ENCODE measurements at regions not wholly inside any gene's neighbourhood (a gene's known extent, or its start where the extent isn't known, plus 50 kb on each side); places are given as distances from the start of the nearest gene placed in this dataset.
"Not testable (repeated sequence)": the region's sequence is repeated elsewhere in the genome, so short reads cannot be mapped to it uniquely, and the experiment has no call there.

DNA sequence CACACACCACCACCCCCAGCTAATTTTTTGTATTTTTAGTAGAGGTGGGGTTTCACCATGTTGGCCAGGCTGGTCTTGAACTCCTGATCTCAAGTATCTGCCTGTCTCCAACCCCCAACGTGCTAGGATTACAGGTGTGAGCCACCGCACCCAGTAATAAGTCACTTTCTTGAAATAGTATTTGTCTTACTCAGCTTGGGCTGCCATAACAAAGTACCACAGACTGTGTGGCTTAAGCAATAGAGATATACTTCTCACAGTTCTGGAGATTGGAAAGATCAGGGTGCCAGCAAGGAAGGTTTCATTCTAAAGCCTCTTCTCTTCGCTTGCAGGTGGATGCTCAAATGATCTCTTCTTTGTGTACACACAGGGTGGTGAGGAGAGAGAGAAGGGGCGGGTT is 99.8 kb downstream of the ARRDC3 start:
- no peak for DNase-seq

DNA sequence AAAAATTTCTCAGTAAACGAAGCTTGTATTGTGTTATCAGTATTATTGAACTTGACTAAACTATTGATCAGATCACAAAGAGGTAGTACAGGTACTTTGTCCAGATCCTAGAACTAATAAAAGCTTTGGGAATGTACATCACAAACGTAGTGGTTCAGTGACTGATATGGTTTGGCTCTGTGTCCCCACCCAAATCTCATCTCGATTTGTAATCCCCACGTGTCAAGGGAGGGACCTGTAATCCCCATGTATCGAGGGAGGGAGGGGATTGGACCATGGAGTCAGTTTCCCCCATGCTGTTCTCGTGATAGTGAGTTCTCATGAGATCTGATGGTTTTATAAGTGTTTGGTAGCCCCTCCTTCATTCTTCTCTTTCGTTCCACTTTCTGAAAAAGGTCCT is 100.9 kb downstream of the ARRDC3 start:
- DNase-seq, result no peak

DNA sequence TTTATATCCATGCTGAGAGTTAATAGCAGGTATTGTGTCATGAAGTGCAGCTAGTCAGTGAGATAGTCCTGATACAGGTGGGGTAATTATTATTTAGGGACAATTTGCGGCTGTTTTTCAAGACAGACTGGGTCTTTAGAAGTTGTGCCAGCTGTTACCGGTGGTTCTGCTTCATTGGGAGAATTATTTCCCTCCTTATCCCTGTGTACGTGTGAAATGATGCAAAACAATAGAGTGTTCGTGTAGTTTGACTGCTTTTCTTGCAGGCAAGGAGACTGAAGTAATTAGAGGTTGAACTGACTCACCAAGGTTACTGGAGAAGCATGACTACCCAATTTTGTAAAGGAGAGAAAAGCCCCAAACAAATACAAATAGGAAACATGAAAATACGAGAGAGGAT is 101.7 kb downstream of the ARRDC3 start:
- DNase-seq, result no peak

DNA sequence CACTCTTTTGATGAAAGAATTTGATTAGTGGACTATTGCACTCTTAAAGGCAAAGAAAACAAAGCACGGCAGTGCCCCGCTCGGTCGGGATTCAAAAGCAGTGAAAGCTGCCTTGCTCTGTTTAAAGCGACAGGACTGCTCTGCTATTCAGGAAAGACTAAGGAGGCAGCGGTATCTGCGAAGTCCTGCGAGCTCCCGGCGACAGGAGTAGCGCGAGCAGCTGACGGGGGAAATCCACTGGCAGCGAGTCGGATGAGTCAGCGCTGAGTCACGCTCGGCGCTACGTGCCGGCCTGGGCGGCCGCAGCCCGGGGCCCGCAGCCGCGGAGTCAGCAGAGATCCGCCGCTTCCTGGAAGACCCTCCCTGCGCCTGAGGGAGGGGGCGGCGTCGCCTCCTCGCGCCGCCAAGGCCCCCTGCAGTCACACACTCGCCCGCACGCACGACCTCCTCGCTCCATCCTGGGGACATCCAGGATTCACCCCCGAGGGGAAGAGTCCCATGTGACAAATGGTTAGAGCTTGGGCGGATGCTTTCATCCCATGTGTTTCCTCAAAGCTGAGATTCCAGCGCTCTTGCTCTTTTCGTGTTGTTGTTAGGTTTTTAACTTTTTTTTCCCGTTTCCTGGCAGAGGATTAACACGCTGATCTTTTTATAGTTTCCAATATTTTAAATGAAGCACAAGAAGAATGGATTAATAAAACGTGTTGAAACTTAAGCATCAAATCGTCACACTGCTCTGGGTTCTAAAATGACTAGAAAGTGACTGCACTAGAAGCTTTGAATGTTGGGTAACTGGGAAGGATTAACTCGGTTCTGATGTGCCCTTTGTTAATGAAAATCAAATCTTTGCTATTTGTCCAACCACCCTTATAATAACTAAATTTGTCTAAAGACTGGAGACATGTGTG is 102.5 kb downstream of the ARRDC3 start:
- peak; percentile 91 for DNase-seq

DNA sequence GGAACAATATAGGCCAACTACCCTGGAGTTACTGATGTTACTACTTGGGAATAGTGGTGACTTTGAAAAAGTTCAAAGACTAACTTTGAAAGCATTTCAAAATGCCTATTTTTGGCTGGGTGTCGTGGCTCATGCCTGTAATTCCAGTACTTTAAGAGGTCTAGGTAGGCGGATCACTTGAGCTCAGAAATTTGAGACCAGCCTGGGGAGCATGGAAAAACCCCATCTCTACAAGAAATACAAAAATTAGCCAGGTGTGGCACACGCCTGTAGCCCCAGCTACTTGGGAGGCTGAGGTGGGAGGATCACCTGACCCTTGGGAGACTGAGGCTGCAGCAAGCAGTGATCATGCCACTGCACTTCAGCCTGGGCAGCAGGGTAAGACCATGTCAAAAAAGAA is 105.3 kb downstream of the ARRDC3 start:
- DNase-seq, result no peak

DNA sequence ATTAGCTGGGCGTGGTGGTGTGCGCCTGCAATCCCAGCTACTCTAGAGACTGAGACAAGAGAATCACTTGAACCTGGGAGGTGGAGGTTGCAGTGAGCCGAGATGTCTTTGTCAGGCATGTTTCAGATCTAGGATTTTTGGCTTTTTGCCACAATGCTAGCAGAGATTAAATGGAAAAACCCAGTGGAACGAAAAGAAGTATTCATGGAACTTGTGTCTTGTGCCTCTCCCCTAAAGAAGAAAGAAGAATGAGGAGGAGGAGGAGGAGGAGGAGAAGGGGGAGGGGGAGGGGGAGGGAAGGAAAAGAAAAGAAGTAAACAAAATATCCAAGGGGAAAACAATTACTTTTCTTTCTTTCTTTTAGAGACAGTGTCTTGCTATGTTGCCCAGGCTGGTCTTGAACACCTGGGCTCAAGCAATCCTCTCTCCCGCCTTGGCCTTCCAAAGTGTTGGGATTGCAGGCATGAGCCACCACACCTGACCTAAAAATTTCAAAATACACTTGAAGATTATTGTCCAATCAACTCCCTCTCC is 106.0 kb downstream of the ARRDC3 start:
- no peak for DNase-seq

DNA sequence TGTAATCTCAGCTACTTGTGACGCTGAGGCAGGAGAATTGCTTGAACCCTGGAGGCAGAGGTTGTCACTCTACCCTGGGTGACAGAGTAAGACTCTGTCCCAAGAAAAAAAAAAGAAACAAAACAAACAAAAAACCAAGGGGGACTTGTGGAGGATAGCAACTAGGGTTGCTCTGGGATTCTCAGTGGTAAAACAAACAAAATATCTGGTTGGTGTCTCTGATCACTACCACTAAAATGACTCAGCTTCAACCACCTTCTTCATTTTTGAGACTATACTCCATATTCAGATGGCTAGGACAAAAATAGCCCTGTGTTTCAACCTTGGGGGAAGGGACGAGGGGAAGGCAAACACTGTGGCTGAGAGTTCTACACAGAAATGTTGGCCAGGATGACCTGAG is 110.3 kb downstream of the ARRDC3 start:
- no peak for DNase-seq

DNA sequence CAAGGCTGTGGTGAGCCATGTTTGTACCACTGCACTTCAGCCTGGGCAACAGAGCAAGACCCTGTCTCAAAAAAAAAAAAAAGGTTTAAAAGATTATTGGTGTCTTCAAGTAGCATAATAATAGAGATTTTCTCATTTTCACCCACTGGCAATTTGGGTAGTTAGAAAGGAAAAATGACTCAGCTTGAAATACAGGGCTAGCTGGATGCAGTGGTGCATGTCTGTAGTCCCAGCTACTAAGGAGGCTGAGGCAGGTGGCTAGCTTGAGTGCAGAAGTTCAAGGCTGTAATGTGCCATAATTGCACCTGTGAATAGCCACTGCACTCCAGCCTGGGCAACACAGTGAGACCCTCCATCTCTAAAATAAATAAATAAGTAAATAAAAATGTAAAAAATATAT is 111.1 kb downstream of the ARRDC3 start:
- DNase-seq, result no peak

DNA sequence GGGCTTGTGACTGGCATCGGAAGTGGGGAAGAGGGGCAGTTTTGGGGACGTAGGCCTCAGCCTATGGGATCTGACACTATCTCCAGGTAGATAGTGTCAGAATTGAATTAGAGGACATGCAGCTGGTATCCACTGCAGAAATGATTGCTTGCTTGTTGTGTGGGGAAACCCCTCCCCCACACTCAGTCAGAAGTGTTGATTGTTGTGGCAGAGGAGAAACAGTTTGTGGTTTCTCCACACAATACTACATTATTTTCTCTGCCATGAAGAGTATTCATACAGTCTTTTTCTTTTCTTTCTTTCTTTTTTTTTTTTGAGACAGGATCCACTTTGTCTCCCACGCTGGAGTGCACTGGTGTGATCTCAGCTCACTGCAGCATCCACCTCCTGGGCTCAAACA is 113.9 kb downstream of the ARRDC3 start:
- no peak for DNase-seq

DNA sequence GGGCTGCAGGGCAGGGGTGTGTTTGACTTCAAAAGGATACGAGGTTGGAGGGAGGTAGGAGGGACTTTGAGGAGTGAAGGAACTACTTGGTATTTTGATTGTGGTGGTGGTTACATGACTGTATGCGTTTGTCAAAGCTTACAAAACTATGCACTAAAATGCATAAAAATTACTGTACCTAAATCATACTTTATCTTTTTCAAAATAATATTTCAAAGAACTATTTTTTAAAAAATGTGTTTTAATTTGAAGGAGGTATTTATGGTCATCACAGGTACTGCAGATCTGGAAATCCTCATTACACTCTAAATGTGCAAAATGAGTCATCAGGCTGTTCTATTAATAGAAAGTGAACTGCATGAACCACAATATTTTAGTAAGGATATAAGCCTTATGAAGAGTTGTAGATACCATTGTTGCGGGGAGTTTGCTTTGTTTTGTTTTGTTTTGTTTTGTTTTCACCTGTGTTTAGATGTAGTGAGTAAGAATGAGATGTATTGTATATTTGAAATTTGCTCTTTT is 116.9 kb downstream of the ARRDC3 start:
- peak; percentile 65 for DNase-seq

DNA sequence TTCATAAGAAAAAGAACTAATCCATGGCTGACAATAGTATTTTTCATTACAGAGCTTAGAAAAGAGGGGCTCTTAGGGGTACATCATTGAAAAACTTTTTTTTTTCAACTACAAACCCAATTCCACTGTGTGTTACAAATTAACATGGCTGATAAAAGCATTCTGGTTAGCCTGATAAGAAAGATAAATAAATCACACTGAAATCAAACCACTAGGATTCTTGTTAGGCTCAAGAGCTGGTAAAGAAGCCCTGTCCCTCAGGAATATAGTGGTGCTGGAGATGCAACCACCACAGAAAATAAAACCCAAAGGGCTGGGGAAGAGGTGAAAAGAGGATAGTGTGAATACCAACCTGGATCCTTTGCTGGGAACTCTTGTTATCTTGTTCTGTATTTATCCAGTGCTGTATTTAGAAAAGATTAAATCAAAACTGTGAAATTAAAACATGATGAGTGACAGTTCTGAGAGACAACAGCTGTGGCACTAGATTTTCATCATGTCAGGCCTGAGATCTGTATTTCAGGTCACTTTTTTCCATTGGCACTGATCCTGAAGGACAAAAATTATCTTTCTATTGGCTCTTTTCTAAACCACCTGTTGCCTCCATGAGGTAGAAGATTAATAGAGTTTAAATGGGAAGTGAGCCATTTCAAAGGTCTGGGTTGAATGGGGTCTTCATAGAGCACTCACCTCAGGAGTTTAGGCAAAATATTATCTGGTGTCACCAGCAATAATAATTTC is 118.6 kb downstream of the ARRDC3 start:
- no peak for DNase-seq

DNA sequence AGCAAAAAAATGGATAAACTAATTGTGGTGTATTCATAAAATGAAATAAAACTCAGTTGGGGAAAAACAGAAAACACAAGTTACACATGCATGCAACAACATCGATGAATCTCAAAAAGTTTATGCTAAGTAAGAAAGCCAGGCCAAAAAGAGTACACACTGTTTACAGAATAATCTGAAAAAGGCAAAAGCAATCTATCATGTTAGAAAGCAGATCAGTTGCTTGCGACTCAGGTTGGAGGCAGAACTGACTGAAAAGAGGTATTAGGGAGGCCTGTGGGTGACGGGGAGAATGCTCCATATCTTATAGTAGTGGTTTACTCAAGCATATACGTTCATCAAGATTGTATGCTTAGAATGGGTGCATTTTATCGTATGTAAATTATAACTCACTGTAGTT is 119.2 kb downstream of the ARRDC3 start:
- DNase-seq, result no peak

DNA sequence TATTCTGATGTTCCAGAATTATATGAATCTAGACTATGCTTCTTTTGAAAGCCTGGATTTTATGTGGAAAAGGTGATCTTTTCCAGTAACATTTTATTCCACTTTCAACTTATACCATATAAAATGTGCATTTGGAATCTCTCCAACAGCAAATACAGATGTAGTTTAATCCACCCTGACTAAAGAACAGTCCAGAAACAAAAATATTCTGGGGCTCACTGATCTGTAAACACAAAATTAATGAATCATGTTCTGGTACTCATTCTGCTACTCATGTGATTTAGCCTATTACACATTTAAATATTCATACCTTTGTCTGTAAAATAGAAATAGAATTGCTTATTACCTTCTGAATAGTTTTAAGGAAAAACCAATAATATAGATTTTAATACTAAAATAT is 125.8 kb downstream of the ARRDC3 start:
- no peak for DNase-seq

DNA sequence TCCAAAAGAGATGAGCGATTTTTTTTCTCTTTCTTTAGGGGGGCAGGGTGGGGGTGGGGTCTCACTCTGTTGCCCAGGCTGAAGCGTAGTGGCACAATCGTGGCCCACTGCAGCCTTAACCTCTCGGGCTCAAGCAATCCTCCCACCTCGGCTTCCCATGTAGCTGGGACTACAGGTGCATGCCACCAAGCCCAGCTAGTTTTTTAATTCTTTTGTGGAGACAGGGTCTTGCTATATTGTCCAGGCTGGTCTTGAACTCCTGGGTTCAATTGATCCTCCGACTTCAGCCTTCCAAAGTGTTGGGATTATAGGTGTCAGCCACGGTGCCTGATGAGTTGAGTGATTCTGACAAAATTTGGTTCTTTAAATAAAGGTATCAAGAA is 127.0 kb downstream of the ARRDC3 start:
- DNase-seq, result no peak

DNA sequence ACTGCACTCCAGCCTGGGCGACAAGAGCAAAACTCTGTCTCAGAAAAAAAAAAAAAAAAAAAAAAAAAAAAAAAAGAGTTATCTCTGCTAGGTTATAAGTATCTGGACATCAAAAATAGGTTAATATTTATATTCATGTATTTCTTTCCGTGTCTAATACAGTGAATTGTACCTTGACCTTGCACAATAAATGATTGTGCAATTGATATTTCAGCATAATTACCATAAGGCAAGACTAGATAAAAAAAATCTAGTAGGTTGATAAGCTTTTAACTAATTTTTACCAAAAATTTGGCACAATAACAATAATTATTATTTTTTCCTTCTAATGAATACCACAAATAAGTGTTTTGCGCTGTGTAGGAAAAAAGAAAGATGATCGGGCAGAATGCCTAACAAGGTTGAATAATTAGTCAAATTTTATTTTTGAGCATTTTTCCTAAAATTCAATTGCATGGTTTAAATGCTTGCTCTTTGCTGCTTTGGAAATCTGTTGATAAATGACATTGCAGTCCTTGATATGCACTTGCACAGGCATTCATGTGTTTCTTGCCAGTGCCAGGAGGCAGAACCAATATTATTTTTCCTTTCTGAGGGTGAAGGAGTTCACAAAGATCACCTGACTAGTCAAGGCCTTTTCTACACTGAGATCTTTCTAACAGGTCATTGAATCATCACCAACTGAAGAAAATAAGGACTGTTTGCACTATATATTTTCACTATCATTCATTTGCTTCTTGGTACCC is 127.5 kb downstream of the ARRDC3 start:
- peak; percentile 29 for DNase-seq

DNA sequence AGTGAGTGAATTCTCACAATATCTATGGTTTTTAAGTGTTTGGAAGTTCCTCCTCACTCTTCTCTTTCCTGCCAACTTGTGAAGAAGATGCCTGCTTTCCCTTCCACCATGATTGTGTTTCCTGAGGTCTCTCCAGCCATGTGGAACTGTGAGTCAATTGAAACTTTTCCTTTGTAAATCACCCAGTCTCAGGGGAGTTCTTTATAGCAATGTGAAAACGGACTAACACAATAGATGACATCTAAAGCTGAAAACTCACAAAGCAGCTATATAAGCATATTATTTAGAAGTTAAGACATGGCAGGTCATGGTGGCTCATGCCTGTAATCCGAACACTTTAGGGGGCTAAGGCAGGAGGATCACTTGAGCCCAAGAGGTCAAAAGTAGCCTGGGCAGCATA is 130.2 kb downstream of the ARRDC3 start:
- DNase-seq, result no peak

DNA sequence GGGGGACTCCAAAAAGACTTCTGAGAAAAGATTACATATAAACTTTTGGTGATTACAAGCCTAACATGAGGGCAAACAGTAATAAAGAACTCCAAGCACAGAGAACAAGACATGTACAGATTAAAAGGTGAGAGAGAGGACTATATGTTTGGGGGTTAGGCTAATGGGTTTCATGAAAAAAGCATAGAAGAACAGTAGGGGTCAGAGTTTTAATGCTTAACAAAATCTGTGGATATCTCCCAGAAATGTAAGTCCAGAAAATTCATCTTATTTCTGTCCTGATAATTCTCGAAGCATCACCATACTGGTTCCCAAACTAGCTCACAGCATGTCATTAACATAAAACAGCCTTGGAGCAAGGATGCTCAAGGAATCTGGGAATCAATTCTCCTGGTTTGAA is 137.2 kb downstream of the ARRDC3 start:
- DNase-seq, result peak; percentile 12

DNA sequence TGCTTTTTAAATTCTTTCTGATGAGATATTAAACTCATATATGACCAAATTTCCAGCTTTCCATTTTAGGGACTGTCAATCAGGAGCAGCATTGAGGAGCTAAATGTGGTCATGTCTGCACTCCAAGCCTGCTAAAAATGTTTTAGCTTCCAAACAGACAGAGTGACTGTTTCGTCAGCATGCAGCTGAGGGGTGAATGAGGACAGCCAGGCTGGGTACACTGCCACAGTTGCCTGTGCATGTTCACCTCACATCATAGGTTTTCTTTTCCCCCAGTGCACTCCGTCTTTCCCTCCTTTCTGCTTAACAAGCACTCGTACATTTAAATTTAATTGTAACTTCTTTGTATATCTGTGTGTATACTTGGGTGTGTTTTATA is 138.1 kb downstream of the ARRDC3 start:
- DNase-seq, result no peak

DNA sequence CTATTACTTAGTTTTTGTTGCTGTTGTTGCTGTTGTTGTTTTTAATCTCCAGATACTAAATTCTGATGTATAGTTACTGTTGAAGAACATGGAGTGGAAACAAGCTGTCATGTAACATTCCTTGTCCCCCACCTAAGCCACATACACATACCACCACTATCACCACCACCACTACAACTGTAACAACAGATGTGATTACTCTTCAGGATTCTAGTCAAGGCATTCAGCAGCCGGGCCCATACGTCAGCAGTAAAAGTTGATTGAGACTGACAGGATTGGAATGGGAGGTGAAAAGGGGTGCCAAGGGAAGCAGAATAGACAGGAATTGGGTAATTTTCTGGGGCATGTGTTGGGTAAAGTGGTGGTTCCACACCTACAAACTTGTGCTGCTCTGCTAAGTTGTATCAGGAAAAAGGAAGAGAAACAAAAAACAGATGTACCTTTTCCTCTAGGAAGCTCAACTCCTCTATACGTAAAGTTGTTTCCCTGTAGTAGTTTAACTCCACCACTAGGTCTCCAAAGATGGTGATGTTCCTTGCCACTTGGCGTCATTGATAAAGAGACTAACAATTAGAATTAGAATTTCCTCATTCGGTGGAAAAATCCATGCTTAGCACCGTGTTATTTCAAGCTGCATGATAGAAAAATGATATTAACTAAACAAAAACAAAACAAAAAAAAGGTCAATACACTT is 138.6 kb downstream of the ARRDC3 start:
- DNase-seq, result no peak

DNA sequence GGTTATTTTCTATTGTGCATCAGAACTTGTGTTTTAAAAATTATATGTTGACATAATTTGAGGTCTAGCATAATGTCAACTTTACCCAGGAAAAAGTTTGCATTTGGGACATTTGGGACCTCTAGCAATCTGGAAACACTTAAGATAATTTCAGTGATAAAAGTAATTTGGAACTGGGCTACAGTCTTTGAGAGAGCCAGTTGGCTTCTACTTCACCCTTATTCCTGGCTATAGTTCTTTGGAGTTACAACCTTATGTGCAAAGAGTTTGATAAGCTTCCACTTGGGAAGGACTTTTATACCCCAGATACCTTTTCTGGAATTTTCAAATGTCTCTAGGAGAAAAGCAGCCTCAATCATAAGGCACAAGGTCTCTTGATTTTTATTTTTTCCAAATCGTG is 139.3 kb downstream of the ARRDC3 start:
- DNase-seq, result no peak

DNA sequence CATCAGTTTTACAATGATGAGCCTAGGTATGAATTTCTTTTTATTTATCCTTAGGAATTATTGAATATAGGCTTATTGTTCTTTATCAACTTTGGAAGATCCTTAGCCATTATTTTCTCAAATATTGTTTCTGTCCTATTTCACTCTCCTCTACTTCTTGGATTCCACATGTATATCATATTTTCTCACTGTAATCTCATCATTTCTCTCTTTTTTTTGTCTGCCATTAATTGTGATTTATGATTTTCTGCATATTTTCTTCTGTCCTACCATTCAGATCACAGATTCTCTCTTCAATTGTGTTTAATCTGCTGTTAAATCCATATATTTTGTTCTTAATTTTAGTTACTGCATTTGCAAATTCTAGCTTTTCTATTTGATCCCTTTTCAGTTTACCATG is 139.8 kb downstream of the ARRDC3 start:
- no peak for DNase-seq

DNA sequence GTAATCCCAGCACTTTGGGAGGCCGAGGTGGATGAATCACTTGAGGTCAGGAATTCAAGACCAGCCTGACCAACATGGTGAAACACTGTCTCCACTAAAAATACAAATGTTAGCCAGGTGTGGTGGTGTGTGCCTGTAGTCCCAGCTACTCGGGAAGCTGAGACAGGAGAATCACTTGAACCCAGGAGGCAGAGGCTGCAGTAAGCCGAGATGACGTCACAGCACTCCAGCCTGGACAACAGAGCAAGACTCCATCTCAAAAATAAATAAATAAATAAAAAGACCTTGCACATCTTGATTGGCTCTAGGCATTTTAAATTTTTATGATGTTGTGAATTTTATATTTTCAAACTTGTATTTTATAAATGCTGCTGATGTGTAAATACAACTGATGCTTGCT is 141.7 kb downstream of the ARRDC3 start:
- not testable (repeated sequence) for DNase-seq

DNA sequence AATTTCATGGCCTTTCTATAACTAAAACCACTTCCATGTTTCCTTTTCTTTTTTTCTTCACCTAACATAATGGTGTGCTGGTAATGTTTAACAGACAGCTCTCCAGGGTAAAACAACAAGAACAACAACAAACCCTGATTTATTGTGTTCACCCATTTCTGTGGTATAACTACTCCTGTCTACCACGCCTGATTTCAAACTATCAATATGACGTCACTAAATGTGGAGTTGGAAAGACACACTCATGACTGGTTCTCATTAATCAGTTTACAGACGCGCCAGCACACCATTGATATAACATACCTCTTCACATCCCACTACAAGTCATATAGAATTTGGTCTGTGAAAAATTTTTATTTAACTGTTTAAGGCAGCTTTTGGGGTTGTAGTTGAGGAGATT is 142.9 kb downstream of the ARRDC3 start:
- DNase-seq, result no peak
